ENCODE measurements at regions not wholly inside any gene's neighbourhood (a gene's known extent, or its start where the extent isn't known, plus 50 kb on each side); places are given as distances from the start of the nearest gene placed in this dataset.

- no peak for TF ChIP-seq RAD21 (IDR thresholded peaks at IDR 0.05; ENCODE audit: low read depth)
- no peak for TF ChIP-seq SP1 (IDR thresholded peaks at IDR 0.05; ENCODE audit: low read depth)
- no peak for TF ChIP-seq POLR2A (IDR thresholded peaks at IDR 0.05; ENCODE audit: borderline replicate concordance, extremely low read depth, insufficient read depth, insufficient read length)
- TF ChIP-seq SRF (IDR thresholded peaks at IDR 0.05; ENCODE audit: low read depth), result no peak
Measured at GRCh38 chr1:30129421-30130055, 593.8 kb downstream of the MATN1 start (continued).

- DNase-seq (ENCODE audit: low read depth, low spot score) (no peak), ATAC-seq (no peak)
- Histone ChIP-seq H3K27me3 (ENCODE audit: insufficient read depth, low read length) (no peaks in the 10 kb centered on the region; the same call in 1 of the 2 replicates), H3K9ac (ENCODE audit: low read length) (no peak overlapping the region), H3K9me2 (ENCODE audit: insufficient read depth) (no peaks in the 10 kb centered on the region), H2AFZ (ENCODE audit: low read depth, low read length, poor library complexity, severe bottlenecking) (no peak overlapping the region), H3K4me1 (ENCODE audit: control insufficient read depth in 1 of 2, insufficient read depth in 2 of 2, low read length in 2 of 2) (no peaks in the 10 kb centered on the region), H3K9me3 (ENCODE audit: control insufficient read depth in 1 of 2, insufficient read depth in 1 of 2, low read depth in 1 of 2, low read length in 2 of 2) (no peaks in the 10 kb centered on the region), H3K4me3 (replicated peaks in 1 of 2; ENCODE audit: low read depth in 1 of 2, low read length in 2 of 2) (no peak overlapping the region), H3K4me2 (ENCODE audit: low read length) (no peak overlapping the region), H3K36me3 (ENCODE audit: control insufficient read depth in 1 of 2, insufficient read depth in 2 of 2, low read length in 2 of 2) (no peaks in the 10 kb centered on the region), H3K27ac (ENCODE audit: low read depth, low read length) (no peak overlapping the region), H4K20me1 (ENCODE audit: insufficient read depth) (no peaks in the 10 kb centered on the region), H3K79me2 (ENCODE audit: insufficient read depth, low read length) (no peaks in the 10 kb centered on the region)
- BruUV-seq (replicated peaks), result no TSS peak
- POLR2A ChIA-PET, result no interaction called here
- RAD21 ChIA-PET (ENCODE audit: low non-redundant PET in 1 of 2, low total read pairs in 2 of 2, uncharacterized antibody in 2 of 2, unreplicated experiment in 2 of 2), result no interaction called here
- CTCF ChIA-PET, result no interaction called here
- intact Hi-C loops (cut with micrococcal nuclease), result no loop called here
- TF ChIP-seq TCF7L2 (IDR thresholded peaks at IDR 0.05; ENCODE audit: borderline replicate concordance, extremely low read depth, insufficient read depth, insufficient read length), result no peak
- TF ChIP-seq SRF (IDR thresholded peaks at IDR 0.05; ENCODE audit: low read depth), result no peak
- TF ChIP-seq SIN3A (IDR thresholded peaks at IDR 0.05; ENCODE audit: low read depth), result no peak
- TF ChIP-seq ZBTB33 (IDR thresholded peaks at IDR 0.05; ENCODE audit: extremely low read depth, insufficient replicate concordance, low read length), result no peak
- TF ChIP-seq POLR2AphosphoS5 (IDR thresholded peaks at IDR 0.05; ENCODE audit: low read depth, low read length), result no peak
- no peak for TF ChIP-seq ZNF274 (IDR thresholded peaks at IDR 0.05; ENCODE audit: low read depth, low read length)
Measured at GRCh38 chr1:30129001-30129408, 594.4 kb downstream of the MATN1 start.

Measured in HCT116 (cell line).